Tibial nerve (tissue), 4 donors: ENCODE measurements at regions not wholly inside any gene's neighbourhood (a gene's known extent, or its start where the extent isn't known, plus 50 kb on each side); places are given as distances from the start of the nearest gene placed in this dataset.

Experiments
- DNase-seq, 2 donors: peaks; one replicate each; pipeline ENCODE4 v3.0.0-alpha.2; 2019; ENCODE audit warnings: low spot score in 2 of 2
- H3K27ac ChIP-seq, 4 donors: fragments of 200-600 bp; sonication (generic) in 3 of 4; one replicate each; pipeline ENCODE4 v1.5.1; 2017 to 2019; ENCODE audit warnings: mild to moderate bottlenecking in 1 of 4
- H3K27me3 ChIP-seq, 2 donors: fragments of 200-600 bp; sonication (generic) in 1 of 2; one replicate each; pipeline versions ENCODE4 v1.5.1 to v1.6.0; 2017 to 2019
- H3K36me3 ChIP-seq, 3 donors: fragments of 200-600 bp; sonication (generic); one replicate each; pipeline ENCODE4 v1.5.1; 2018 to 2019
- H3K4me1 ChIP-seq, 4 donors: fragments of 200-600 bp; sonication (generic) in 3 of 4; one replicate each; pipeline ENCODE4 v1.5.1; 2017 to 2019
- H3K4me3 ChIP-seq, 4 donors: fragments of 200-600 bp; sonication (generic) in 3 of 4; one replicate each; pipeline ENCODE4 v1.5.1; 2017 to 2019; ENCODE audit warnings: mild to moderate bottlenecking in 1 of 4, moderate library complexity in 1 of 4
- H3K9me3 ChIP-seq, 4 donors: fragments of 200-600 bp; sonication (generic) in 3 of 4; one replicate each; pipeline ENCODE4 v1.5.1; 2017 to 2019
- CTCF ChIP-seq, 5 experiments: fragments of 200-600 bp in 3 of 5; fragments of 450-650 bp in 2 of 5; sonication (generic) in 3 of 5; IDR thresholded peaks; one replicate each; pipeline ENCODE4 v1.5.1; 2016 to 2019; ENCODE audit warnings: antibody characterized with exemption in 5 of 5, mild to moderate bottlenecking in 3 of 5, moderate library complexity in 2 of 5
- EP300 ChIP-seq, 2 donors: sonication (generic); formaldehyde crosslinking; IDR thresholded peaks; one replicate each; pipeline ENCODE4 v1.6.1; 2017; ENCODE audit warnings: antibody characterized with exemption in 2 of 2, mild to moderate bottlenecking in 1 of 2
- POLR2A ChIP-seq, 2 donors: fragments of 450-650 bp; IDR thresholded peaks; one replicate each; pipeline ENCODE4 v1.6.1; 2017; ENCODE audit warnings: antibody characterized with exemption in 2 of 2, mild to moderate bottlenecking in 2 of 2, moderate library complexity in 2 of 2
- WGBS, 2 donors: methylation state at CpG; one replicate each; pipeline ENCODE4 v1.1.5; 2018; 5-methylcytosine and 5-hydroxymethylcytosine counted together

- H3K4me1 ChIP-seq, result no peaks in the 10 kb centered on the region
- H3K9me3 ChIP-seq, result no peaks in the 10 kb centered on the region
- WGBS, 2 donors, result 28 to 39% methylated on average over 2 of the region's 2 CpGs
- no peaks in the 10 kb centered on the region for H3K27me3 ChIP-seq
- H3K36me3 ChIP-seq, result no peaks in the 10 kb centered on the region
- H3K4me3 ChIP-seq, result no peak overlapping the region
- DNase-seq, result no peak
- H3K27ac ChIP-seq, result no peak overlapping the region
- no peak for TF ChIP-seq POLR2A (IDR thresholded peaks at IDR 0.05)
- no peak for TF ChIP-seq EP300 (IDR thresholded peaks at IDR 0.05)
- no peak for TF ChIP-seq CTCF (IDR thresholded peaks at IDR 0.05)
Measured at GRCh38 chr5:10133830-10134229, 115.9 kb downstream of the ATPSCKMT start.

- TF ChIP-seq POLR2A (IDR thresholded peaks at IDR 0.05), result no peak
- no peak for TF ChIP-seq EP300 (IDR thresholded peaks at IDR 0.05)
- no peak for TF ChIP-seq CTCF (IDR thresholded peaks at IDR 0.05)
- Histone ChIP-seq H3K4me3 (no peak overlapping the region), H3K9me3 (no peaks in the 10 kb centered on the region), H3K27me3 (no peaks in the 10 kb centered on the region), H3K36me3 (no peaks in the 10 kb centered on the region), H3K4me1 (no peaks in the 10 kb centered on the region), H3K27ac (no peak overlapping the region)
- WGBS, 2 donors, result 39 to 47% methylated on average over 3 of the region's 3 CpGs
- DNase-seq, result no peak
Measured at GRCh38 chr5:10130881-10131280, 118.8 kb downstream of the ATPSCKMT start.

GRCh38 chr5:10126900-10127299 is 122.8 kb downstream of the ATPSCKMT start:
- WGBS, 2 donors, result 95 to 100% methylated on average over 4 to 5 of the region's 6 CpGs
- Histone ChIP-seq H3K4me1 (no peaks in the 10 kb centered on the region), H3K4me3 (no peak overlapping the region), H3K27me3 (no peaks in the 10 kb centered on the region), H3K36me3 (no peaks in the 10 kb centered on the region), H3K9me3 (no peaks in the 10 kb centered on the region), H3K27ac (no peak overlapping the region)
- TF ChIP-seq POLR2A (IDR thresholded peaks at IDR 0.05), result no peak
- TF ChIP-seq EP300 (IDR thresholded peaks at IDR 0.05), result no peak
- TF ChIP-seq CTCF (IDR thresholded peaks at IDR 0.05), result no peak
- no peak for DNase-seq

- no peak overlapping the region for H3K27ac ChIP-seq
- TF ChIP-seq CTCF (IDR thresholded peaks at IDR 0.05) (no peak), POLR2A (IDR thresholded peaks at IDR 0.05) (no peak), EP300 (IDR thresholded peaks at IDR 0.05) (no peak)
- no peaks in the 10 kb centered on the region for H3K9me3 ChIP-seq
- DNase-seq, result no peak
- no peak overlapping the region for H3K4me3 ChIP-seq
- no peaks in the 10 kb centered on the region for H3K4me1 ChIP-seq
- 78 to 90% methylated on average over 9 of the region's 9 CpGs for WGBS, 2 donors
- H3K36me3 ChIP-seq, result no peaks in the 10 kb centered on the region
- no peaks in the 10 kb centered on the region for H3K27me3 ChIP-seq
Measured at GRCh38 chr5:10125116-10125515, 124.6 kb downstream of the ATPSCKMT start.

- WGBS, 2 donors, result 72 to 80% methylated on average over 9 of the region's 9 CpGs
Measured at GRCh38 chr5:10124287-10124686, 125.4 kb downstream of the ATPSCKMT start.

More at GRCh38 chr5:10124287-10124686, 125.4 kb downstream of the ATPSCKMT start:
- Histone ChIP-seq H3K4me3 (no peak overlapping the region), H3K27ac (no peak overlapping the region), H3K9me3 (peaks cover 0 to 2% (median 0%) of the 10 kb centered on the region in 4 donors), H3K36me3 (no peaks in the 10 kb centered on the region), H3K4me1 (no peaks in the 10 kb centered on the region), H3K27me3 (no peaks in the 10 kb centered on the region)
- no peak for DNase-seq
- no peak for TF ChIP-seq POLR2A (IDR thresholded peaks at IDR 0.05)
- TF ChIP-seq CTCF (IDR thresholded peaks at IDR 0.05), result no peak
- TF ChIP-seq EP300 (IDR thresholded peaks at IDR 0.05), result no peak
